Stimulated activated CD8-positive, alpha-beta memory T cell treated with anti-CD3 and anti-CD28 coated beads, Interleukin-7, amount 100 ng/mL, for 48 hours (primary cell): ENCODE measurements at regions not wholly inside any gene's neighbourhood (a gene's known extent, or its start where the extent isn't known, plus 50 kb on each side); places are given as distances from the start of the nearest gene placed in this dataset.
"Not testable (repeated sequence)": the region's sequence is repeated elsewhere in the genome, so short reads cannot be mapped to it uniquely, and the experiment has no call there.

Experiments used
- DNase-seq, 2 donors: peaks; one replicate each; pipeline ENCODE4 v3.0.0-alpha.2; 2020; ENCODE audit warnings: low read depth in 1 of 2; ENCODE audit errors: extremely low read depth in 1 of 2

- DNase-seq: no peak
Measured at GRCh38 chr6:170037541-170038250, 253.2 kb downstream of the DLL1 start.

- no peak for DNase-seq
Measured at GRCh38 chr6:170036916-170037315, 254.0 kb downstream of the DLL1 start.

- not testable (repeated sequence) for DNase-seq
Measured at GRCh38 chr6:170036367-170036766, 254.5 kb downstream of the DLL1 start.

- DNase-seq: no peak
Measured at GRCh38 chr6:170035901-170036304, 255.0 kb downstream of the DLL1 start.

GRCh38 chr6:170035044-170035443 lies 255.8 kb downstream of the DLL1 start:
- no peak for DNase-seq

- no peak for DNase-seq
Measured at GRCh38 chr6:170034294-170034693, 256.6 kb downstream of the DLL1 start.

GRCh38 chr6:170033666-170034065 lies 257.2 kb downstream of the DLL1 start:
- no peak for DNase-seq

- no peak for DNase-seq
Measured at GRCh38 chr6:170032706-170033309, 258.1 kb downstream of the DLL1 start.

GRCh38 chr6:170032197-170032596 lies 258.7 kb downstream of the DLL1 start:
- no peak for DNase-seq

- DNase-seq: no peak
Measured at GRCh38 chr6:170031684-170032121, 259.2 kb downstream of the DLL1 start.

GRCh38 chr6:170030821-170031471 lies 259.9 kb downstream of the DLL1 start:
- DNase-seq: no peak

- no peak for DNase-seq
Measured at GRCh38 chr6:170030284-170030815, 260.5 kb downstream of the DLL1 start.

- DNase-seq: no peak
Measured at GRCh38 chr6:170029416-170030283, 261.2 kb downstream of the DLL1 start.

- DNase-seq: no peak
Measured at GRCh38 chr6:170028629-170029345, 262.1 kb downstream of the DLL1 start.

GRCh38 chr6:170027647-170028043 lies 263.2 kb downstream of the DLL1 start:
- no peak for DNase-seq

- DNase-seq: no peak
Measured at GRCh38 chr6:170026751-170027646, 263.9 kb downstream of the DLL1 start.

- DNase-seq: no peak
Measured at GRCh38 chr6:170025935-170026750, 264.7 kb downstream of the DLL1 start.

- DNase-seq: no peak
Measured at GRCh38 chr6:170025341-170025911, 265.5 kb downstream of the DLL1 start.
